GM10266 (cell line): ENCODE measurements at regions not wholly inside any gene's neighbourhood (a gene's known extent, or its start where the extent isn't known, plus 50 kb on each side); places are given as distances from the start of the nearest gene placed in this dataset.

ENCODE experiments used
- DNase-seq: peaks from one replicate; pipeline ENCODE4 v3.0.0; 2012; ENCODE audit errors: extremely low spot score
- CTCF ChIP-seq: IDR thresholded peaks from 2 replicates; pipeline ENCODE4 v1.5.1; 2012; ENCODE audit warnings: mild to moderate bottlenecking, low read depth; ENCODE audit not compliant: control insufficient read depth, insufficient read depth; ENCODE audit errors: missing control alignments

DNA sequence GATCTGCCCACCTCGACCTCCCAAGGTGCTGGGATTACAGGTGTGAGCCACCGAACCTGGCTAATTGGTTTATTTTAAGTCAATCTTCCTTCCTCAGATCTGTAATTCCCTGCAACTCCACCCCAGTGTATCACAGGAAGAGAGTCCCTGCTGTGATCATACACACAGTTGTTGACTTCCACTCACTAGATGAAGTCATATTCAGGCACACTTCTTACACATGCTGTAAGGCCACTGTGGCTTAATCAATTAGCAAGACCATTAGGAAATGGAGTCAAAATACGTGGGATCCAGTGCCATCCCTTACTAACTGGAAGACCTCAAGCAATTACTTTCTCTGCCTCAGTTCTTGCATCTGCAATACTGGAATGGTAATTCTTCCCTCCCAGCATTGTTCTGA, 66.1 kb upstream of the PAX2 start:
- no peak for TF ChIP-seq CTCF
- DNase-seq = no peak

DNA sequence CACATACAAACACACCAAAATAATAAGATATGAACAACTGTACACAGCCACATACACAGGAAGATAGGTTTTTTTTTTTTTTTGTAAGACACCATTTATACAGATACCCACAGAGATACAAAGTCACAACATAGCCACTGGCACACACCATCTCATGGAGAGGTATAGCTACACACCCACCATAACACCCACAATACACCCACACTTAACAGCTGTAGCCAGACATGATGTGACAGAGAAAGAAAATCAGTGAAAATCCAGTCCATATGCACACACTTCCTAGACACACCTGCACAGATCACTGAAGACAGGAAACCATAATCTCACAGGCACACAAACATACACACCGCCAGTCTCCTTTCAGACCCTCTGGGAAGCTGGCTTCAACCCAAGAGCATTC, 62.4 kb upstream of the PAX2 start:
- no peak for TF ChIP-seq CTCF
- no peak for DNase-seq

- TF ChIP-seq CTCF = no peak
- DNase-seq = no peak
Measured at GRCh38 chr10:100683545-100684300, 61.7 kb upstream of the PAX2 start.

DNA sequence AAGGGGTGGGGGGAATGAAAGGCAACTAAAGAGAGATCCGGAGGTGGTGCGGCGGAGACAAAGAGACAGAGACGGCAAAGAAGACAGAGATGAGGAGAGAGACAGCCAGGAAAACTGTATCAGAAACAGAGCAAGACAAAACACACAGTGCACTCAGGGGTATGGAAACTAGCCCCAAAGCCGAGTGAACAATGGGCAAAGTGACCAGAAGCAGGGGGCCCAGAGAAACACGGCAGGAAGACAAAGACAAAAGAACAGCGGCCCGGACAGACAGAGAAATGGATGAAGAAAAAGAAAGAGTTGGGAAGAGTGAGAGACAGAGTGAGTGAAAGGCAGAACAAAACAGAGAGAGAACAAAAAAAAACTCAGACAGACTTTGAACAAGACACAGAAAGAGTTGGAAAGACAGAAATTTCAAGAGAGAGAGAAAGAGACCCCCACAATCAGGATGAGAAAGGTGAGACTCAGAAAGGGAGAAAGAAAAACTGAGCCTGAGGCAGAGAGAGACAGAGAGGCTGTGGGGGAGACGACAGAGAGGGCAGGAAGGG, 60.6 kb upstream of the PAX2 start:
- TF ChIP-seq CTCF = no peak
- no peak for DNase-seq

GRCh38 chr10:100685331-100685730, 60.1 kb upstream of the PAX2 start:
- no peak for DNase-seq
- TF ChIP-seq CTCF = no peak

GRCh38 chr10:100687143-100688003, 58.0 kb upstream of the PAX2 start:
- no peak for DNase-seq
- TF ChIP-seq CTCF = no peak

GRCh38 chr10:100688201-100688600, 57.2 kb upstream of the PAX2 start:
- no peak for DNase-seq
- no peak for TF ChIP-seq CTCF
